T-cell (primary cell): ENCODE measurements at regions not wholly inside any gene's neighbourhood (a gene's known extent, or its start where the extent isn't known, plus 50 kb on each side); places are given as distances from the start of the nearest gene placed in this dataset.

ENCODE experiments used
- ATAC-seq, 4 experiments: fragments of 200-7000 bp in 3 of 4; fragments of 150-1000 bp in 1 of 4; cut with Tn5 transposase; replicated peaks in 1 of 4; 1 replicate in 3 of 4; 2 replicates in 1 of 4; pipeline ENCODE4 v1.10.0; 2021; ENCODE audit warnings: moderate library complexity in 3 of 4, mild to moderate bottlenecking in 2 of 4, moderate number of reproducible peaks in 1 of 4
- CTCF ChIA-PET, 2 donors: fragments of 300-600 bp; sonication (Branson Sonifier 250); formaldehyde crosslinking; loops; one replicate each; lab custom pipeline; 2022; ENCODE audit warnings: antibody characterized with exemption in 2 of 2; lab: Charles Lee
- POLR2A ChIA-PET, 2 donors: fragments of 300-600 bp; sonication (Branson Sonifier 250); formaldehyde crosslinking; loops; one replicate each; lab custom pipeline; 2022; ENCODE audit warnings: antibody characterized with exemption in 2 of 2; lab: Charles Lee
- DNase-seq, 35 experiments: peaks; one replicate each; pipeline versions ENCODE4 v3.0.0 to v3.0.0-alpha.2; 2013 to 2023
- H3K27ac ChIP-seq: one replicate; pipeline ENCODE4 v1.5.1; 2013; ENCODE audit warnings: low read length
- H3K27me3 ChIP-seq, 2 experiments: replicated peaks in 1 of 2; 1 replicate in 1 of 2; 2 replicates in 1 of 2; pipeline versions ENCODE4 v1.6.1 to v1.7.0; 2013; ENCODE audit warnings: low read length in 1 of 2, mixed read lengths in 1 of 2; ENCODE audit not compliant: control insufficient read depth in 2 of 2, insufficient read depth in 2 of 2; ENCODE audit errors: extremely low read depth in 1 of 2
- H3K36me3 ChIP-seq, 2 donors: 1 replicate in 1 of 2; 2 replicates in 1 of 2; pipeline versions ENCODE4 v1.6.1 to v1.7.0; 2013; ENCODE audit warnings: low read length in 1 of 2; ENCODE audit not compliant: control insufficient read depth in 2 of 2, insufficient read depth in 1 of 2; ENCODE audit errors: extremely low read depth in 1 of 2
- H3K4me1 ChIP-seq, 2 experiments: 1 replicate in 1 of 2; 2 replicates in 1 of 2; pipeline versions ENCODE4 v1.6.1 to v1.7.0; 2013; ENCODE audit warnings: low read length in 2 of 2, mixed read lengths in 1 of 2; ENCODE audit not compliant: insufficient read depth in 2 of 2, control insufficient read depth in 1 of 2; ENCODE audit errors: extremely low read depth in 1 of 2
- H3K4me3 ChIP-seq, 2 donors: 1 replicate in 1 of 2; 2 replicates in 1 of 2; pipeline versions ENCODE4 v1.5.1 to v1.7.0; 2013; ENCODE audit warnings: mild to moderate bottlenecking in 2 of 2, low read length in 1 of 2, moderate library complexity in 1 of 2; ENCODE audit not compliant: control insufficient read depth in 1 of 2; ENCODE audit errors: extremely low read depth in 1 of 2
- H3K9me3 ChIP-seq: 2 replicates; pipeline ENCODE4 v1.7.0; 2013
- H3K27ac Mint-ChIP-seq, 2 donors: one replicate each; pipeline ENCODE4 v1.8.0; 2020 to 2021; ENCODE audit warnings: mild to moderate bottlenecking in 2 of 2, mixed read lengths in 2 of 2
- H3K27me3 Mint-ChIP-seq, 2 donors: one replicate each; pipeline ENCODE4 v1.8.0; 2021 to 2022; ENCODE audit warnings: mixed read lengths in 2 of 2
- H3K36me3 Mint-ChIP-seq: one replicate; pipeline ENCODE4 v1.8.0; 2021; ENCODE audit warnings: mixed read lengths
- H3K4me1 Mint-ChIP-seq, 3 donors: one replicate each; pipeline ENCODE4 v1.8.0; 2020 to 2022; ENCODE audit warnings: mixed read lengths in 3 of 3, mild to moderate bottlenecking in 1 of 3
- H3K4me3 Mint-ChIP-seq, 3 donors: one replicate each; pipeline ENCODE4 v1.8.0; 2020 to 2022; ENCODE audit warnings: mild to moderate bottlenecking in 3 of 3, mixed read lengths in 3 of 3, moderate library complexity in 3 of 3
- H3K9me3 Mint-ChIP-seq, 3 donors: one replicate each; pipeline ENCODE4 v1.8.0; 2020 to 2022; ENCODE audit warnings: mixed read lengths in 3 of 3
- WGBS: methylation state at CpG from one replicate; pipeline ENCODE4 v1.1.5; 2013; ENCODE audit warnings: missing lambda C conversion rate; ENCODE audit not compliant: insufficient coverage; 5-methylcytosine and 5-hydroxymethylcytosine counted together

DNA sequence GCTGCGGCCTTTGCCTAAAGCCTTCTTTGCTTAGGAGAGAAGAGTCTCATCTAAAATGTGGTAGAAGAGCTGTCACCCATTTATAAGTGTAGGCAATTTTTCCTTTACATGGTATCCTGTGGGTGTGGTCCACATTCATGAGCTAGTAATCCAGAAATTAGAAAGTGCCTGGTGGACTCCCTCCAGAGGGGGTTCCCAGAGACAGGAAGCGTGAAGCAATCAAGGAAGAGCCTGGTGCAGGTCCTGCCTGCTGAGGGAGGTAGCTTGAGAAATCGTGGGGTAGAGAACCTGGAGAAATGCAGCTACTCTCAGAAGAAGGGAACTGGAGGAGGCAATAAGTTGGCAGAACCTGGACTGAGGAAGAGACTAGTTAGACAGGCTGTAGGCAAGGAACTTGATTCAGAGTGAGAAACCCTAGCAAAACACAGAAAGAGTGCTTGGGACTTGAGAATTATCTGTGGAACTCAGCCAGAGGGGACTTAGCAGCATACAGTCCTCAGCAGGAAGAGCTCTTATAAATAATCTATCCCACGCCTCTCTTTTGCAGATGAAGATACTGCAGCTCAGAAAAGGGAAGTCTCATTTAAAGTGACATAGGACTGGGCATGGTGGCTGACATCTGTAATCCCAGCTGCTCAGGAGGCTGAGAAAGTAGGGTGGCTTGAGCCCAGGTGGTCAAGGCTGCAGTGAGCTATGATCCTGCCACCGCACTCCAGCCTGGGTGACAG lies 182.4 kb upstream of the CCND2 start:
- Mint-ChIP-seq H3K36me3 (peaks cover 3% of the 10 kb centered on the region), H3K27ac (no peak overlapping the region), H3K27me3 (peaks cover 0 to 3% of the 10 kb centered on the region in 2 donors), H3K9me3 (no peaks in the 10 kb centered on the region), H3K4me3 (no peak overlapping the region), H3K4me1 (peaks cover 0 to 2% (median 0%) of the 10 kb centered on the region in 3 donors)
- Histone ChIP-seq H3K36me3 (no peaks in the 10 kb centered on the region), H3K4me1 (no peaks in the 10 kb centered on the region), H3K9me3 (no peaks in the 10 kb centered on the region), H3K27ac (no peak overlapping the region), H3K4me3 (no peak overlapping the region), H3K27me3 (peaks cover 0 to 3% of the 10 kb centered on the region in 2 experiments)
- ATAC-seq: no peak
- no peak for DNase-seq
- POLR2A ChIA-PET: interaction anchor here in 1 of 2 donors (0.5 kb wide), 1 partner anchor 17 kb away, joined by 7 read pairs; no protein-coding TSS in a partner anchor
- 55% methylated on average over 3 of the region's 5 CpGs for WGBS
- CTCF ChIA-PET: interaction anchor here in 1 of 2 donors (1.4 kb wide), 1 partner anchor 186 kb away, joined by 3 read pairs; no protein-coding TSS in a partner anchor

- Histone ChIP-seq H3K27me3 (peaks cover 0 to 3% of the 10 kb centered on the region in 2 experiments), H3K4me3 (no peak overlapping the region), H3K4me1 (no peaks in the 10 kb centered on the region), H3K9me3 (no peaks in the 10 kb centered on the region), H3K27ac (no peak overlapping the region), H3K36me3 (no peaks in the 10 kb centered on the region)
- POLR2A ChIA-PET: no interaction called here
- no peak overlapping the region for H3K27ac Mint-ChIP-seq
- peaks cover 3% of the 10 kb centered on the region for H3K36me3 Mint-ChIP-seq
- CTCF ChIA-PET: interaction anchor here in 1 of 2 donors (0.6 kb wide), 1 partner anchor 667 kb away, joined by 3 read pairs; no protein-coding TSS in a partner anchor
- ATAC-seq: no peak
- H3K27me3 Mint-ChIP-seq: peaks cover 0 to 3% of the 10 kb centered on the region in 2 donors
- H3K9me3 Mint-ChIP-seq: no peaks in the 10 kb centered on the region
- DNase-seq: no peak
- no CpG with 5 or more reads among the region's 3 CpGs for WGBS
- no peak overlapping the region for H3K4me3 Mint-ChIP-seq
- peaks cover 0 to 2% (median 0%) of the 10 kb centered on the region in 3 donors for H3K4me1 Mint-ChIP-seq
These were observed 183.6 kb upstream of the CCND2 start for GRCh38 chr12:4089956-4090355.

DNA sequence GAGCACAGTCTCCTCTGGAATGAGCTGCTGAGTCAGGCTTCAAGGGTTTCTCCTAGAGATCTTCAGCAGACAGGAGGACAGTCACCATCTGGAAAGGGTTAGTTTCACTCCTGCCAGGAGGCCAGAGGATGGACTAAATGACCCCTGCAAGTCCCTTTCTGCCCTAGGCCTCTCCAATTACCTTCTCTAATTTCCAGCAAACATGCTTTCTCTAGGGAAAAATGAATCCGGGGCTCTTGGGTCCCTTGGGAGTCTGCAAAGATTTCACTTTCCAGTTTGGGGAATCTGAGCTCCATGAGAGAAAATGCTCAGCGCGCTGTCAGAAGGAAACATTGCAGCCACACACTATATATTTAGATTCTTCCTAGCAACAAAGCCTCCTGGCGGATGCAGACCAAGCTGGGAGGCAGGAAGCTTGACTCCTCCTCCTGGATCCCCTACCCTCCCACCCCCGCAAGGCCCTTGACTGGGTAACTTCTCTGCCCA lies 184.4 kb upstream of the CCND2 start:
- Mint-ChIP-seq H3K36me3 (peaks cover 3% of the 10 kb centered on the region), H3K9me3 (no peaks in the 10 kb centered on the region), H3K27ac (no peak overlapping the region), H3K4me3 (no peak overlapping the region), H3K4me1 (peaks cover 0 to 2% (median 0%) of the 10 kb centered on the region in 3 donors), H3K27me3 (peaks cover 0 to 3% of the 10 kb centered on the region in 2 donors)
- Histone ChIP-seq H3K36me3 (no peaks in the 10 kb centered on the region), H3K4me3 (no peak overlapping the region), H3K27ac (no peak overlapping the region), H3K9me3 (no peaks in the 10 kb centered on the region), H3K27me3 (peaks cover 0 to 3% of the 10 kb centered on the region in 2 experiments), H3K4me1 (no peaks in the 10 kb centered on the region)
- 100% methylated on average over 2 of the region's 5 CpGs for WGBS
- CTCF ChIA-PET: no interaction called here
- ATAC-seq (no peak), DNase-seq (no peak)
- POLR2A ChIA-PET: no interaction called here

DNA sequence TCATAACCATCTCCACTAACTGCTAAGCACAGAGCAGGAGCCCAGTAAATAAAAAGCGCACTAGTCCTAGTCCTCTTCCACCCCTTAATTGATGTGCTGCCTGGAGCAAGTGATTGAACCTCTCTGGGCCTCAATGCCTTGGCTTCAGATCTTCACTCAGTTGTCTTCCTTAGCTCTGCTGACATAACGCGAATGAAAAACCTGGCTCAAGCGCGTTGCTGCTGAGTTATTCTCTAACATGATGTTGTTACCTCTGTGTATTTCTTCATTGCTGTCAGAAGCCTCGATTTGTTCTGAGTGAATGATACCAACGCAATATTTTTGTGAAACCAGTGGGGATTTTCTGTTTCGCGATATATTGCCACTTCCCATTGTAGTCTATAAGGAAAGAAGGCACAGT lies 185.1 kb upstream of the CCND2 start:
- Histone ChIP-seq H3K36me3 (no peaks in the 10 kb centered on the region), H3K4me1 (no peaks in the 10 kb centered on the region), H3K27me3 (peaks cover 0 to 3% of the 10 kb centered on the region in 2 experiments), H3K27ac (no peak overlapping the region), H3K4me3 (no peak overlapping the region), H3K9me3 (no peaks in the 10 kb centered on the region)
- ATAC-seq (no peak), DNase-seq (no peak)
- peaks cover 0 to 2% (median 0%) of the 10 kb centered on the region in 3 donors for H3K4me1 Mint-ChIP-seq
- peaks cover 0 to 3% of the 10 kb centered on the region in 2 donors for H3K27me3 Mint-ChIP-seq
- peaks cover 8% of the 10 kb centered on the region for H3K36me3 Mint-ChIP-seq
- no peak overlapping the region for H3K27ac Mint-ChIP-seq
- ChIA-PET CTCF (no interaction called here), POLR2A (no interaction called here)
- H3K4me3 Mint-ChIP-seq: no peak overlapping the region
- WGBS: 95% methylated on average over 6 of the region's 9 CpGs
- no peaks in the 10 kb centered on the region for H3K9me3 Mint-ChIP-seq

- H3K4me1 Mint-ChIP-seq: peaks cover 0 to 2% (median 0%) of the 10 kb centered on the region in 3 donors
- H3K9me3 ChIP-seq: no peaks in the 10 kb centered on the region
- ATAC-seq (no peak), DNase-seq (no peak)
- ChIA-PET CTCF (no interaction called here), POLR2A (no interaction called here)
- peaks cover 0 to 3% of the 10 kb centered on the region in 2 donors for H3K27me3 Mint-ChIP-seq
- no peaks in the 10 kb centered on the region for H3K4me1 ChIP-seq
- H3K36me3 Mint-ChIP-seq: peaks cover 8% of the 10 kb centered on the region
- no peak overlapping the region for H3K4me3 Mint-ChIP-seq
- no peaks in the 10 kb centered on the region for H3K36me3 ChIP-seq
- H3K27ac ChIP-seq: no peak overlapping the region
- H3K9me3 Mint-ChIP-seq: no peaks in the 10 kb centered on the region
- no peaks in the 10 kb centered on the region for H3K27me3 ChIP-seq
- H3K4me3 ChIP-seq: no peak overlapping the region
- no CpG with 5 or more reads among the region's 1 CpG for WGBS
- H3K27ac Mint-ChIP-seq: no peak overlapping the region
These were observed 187.1 kb upstream of the CCND2 start for GRCh38 chr12:4086481-4086880.

- H3K4me3 Mint-ChIP-seq: no peak overlapping the region
- no peak overlapping the region for H3K27ac Mint-ChIP-seq
- no peak overlapping the region for H3K27ac ChIP-seq
- H3K9me3 ChIP-seq: no peaks in the 10 kb centered on the region
- peaks cover 8% of the 10 kb centered on the region for H3K36me3 Mint-ChIP-seq
- no peaks in the 10 kb centered on the region for H3K36me3 ChIP-seq
- ATAC-seq (no peak), DNase-seq (no peak)
- no peaks in the 10 kb centered on the region for H3K27me3 Mint-ChIP-seq
- H3K4me3 ChIP-seq: no peak overlapping the region
- ChIA-PET POLR2A (no interaction called here), CTCF (interaction anchor here in 1 of 2 donors (0.6 to 1.4 kb wide), 2 partner anchors 23 to 1167 kb away, joined by 3 to 5 read pairs; no protein-coding TSS in a partner anchor)
- WGBS: 92% methylated on average over 8 of the region's 8 CpGs
- H3K9me3 Mint-ChIP-seq: no peaks in the 10 kb centered on the region
- H3K4me1 ChIP-seq: no peaks in the 10 kb centered on the region
- H3K4me1 Mint-ChIP-seq: no peaks in the 10 kb centered on the region
- no peaks in the 10 kb centered on the region for H3K27me3 ChIP-seq
These were observed 189.0 kb upstream of the CCND2 start for GRCh38 chr12:4084573-4084972.
